GM12878 (cell line): ENCODE measurements at regions not wholly inside any gene's neighbourhood (a gene's known extent, or its start where the extent isn't known, plus 50 kb on each side); places are given as distances from the start of the nearest gene placed in this dataset.

ENCODE experiments used
- ATAC-seq: fragments of 200-7000 bp; cut with Tn5 transposase; 3 replicates; pipeline ENCODE4 v1.9.1; 2020; ENCODE audit warnings: mild to moderate bottlenecking, moderate library complexity
- BruUV-seq: library from RNA; stranded (reverse); fragments of 400-500 nt; replicated peaks from 2 replicates; lab custom pipeline; 2021; lab: Mats Ljungman, UMichigan
- CTCF ChIA-PET: fragments of 300-600 bp; sonication (Branson Sonifier 250); formaldehyde crosslinking; extraction: SDS; loops from one replicate; lab custom pipeline; 2021; ENCODE audit warnings: inconsistent platforms; lab: Yijun Ruan, JAX
- POLR2A ChIA-PET: fragments of 350-600 bp; formaldehyde crosslinking; extraction: SDS; loops from one replicate; lab custom pipeline; 2021; ENCODE audit warnings: inconsistent platforms; lab: Charles Lee
- RAD21 ChIA-PET: fragments of 300-600 bp; sonication (Branson Sonifier 250); formaldehyde crosslinking; loops from one replicate; lab custom pipeline; 2023; ENCODE audit warnings: antibody characterized with exemption; ENCODE audit not compliant: unreplicated experiment; lab: Charles Lee
- SMC1A ChIA-PET: fragments of 300-600 bp; sonication (Branson Sonifier 250); formaldehyde crosslinking; loops from one replicate; lab custom pipeline; 2023; ENCODE audit not compliant: unreplicated experiment, uncharacterized antibody; lab: Charles Lee
- DNase-seq: peaks from one replicate; pipeline ENCODE4 v3.0.0-alpha.2; 2011; ENCODE audit warnings: low read depth, low spot score
- FAIRE-seq: peaks from 3 replicates; lab custom pipeline; 2011; peaks lifted over from hg19 to GRCh38; lab: Jason Lieb, UNC
- H2AFZ ChIP-seq: 2 replicates; pipeline ENCODE4 v1.6.0; 2011; ENCODE audit warnings: low read depth, low read length, control low read depth; ENCODE audit not compliant: control insufficient read depth
- H3K27ac ChIP-seq: 2 replicates; pipeline ENCODE4 v1.5.1; 2011; ENCODE audit warnings: control low read depth; ENCODE audit not compliant: control insufficient read depth, insufficient read depth
- H3K27me3 ChIP-seq, 2 experiments: replicated peaks in 1 of 2; 2 replicates each; pipeline versions ENCODE4 v1.6.0 to v1.6.1; 2011; ENCODE audit warnings: low read length in 1 of 2; ENCODE audit not compliant: control insufficient read depth in 2 of 2, insufficient read depth in 2 of 2
- H3K36me3 ChIP-seq, 2 experiments: 2 replicates each; pipeline ENCODE4 v1.5.1; 2011; ENCODE audit warnings: low read length in 1 of 2; ENCODE audit not compliant: control insufficient read depth in 2 of 2, insufficient read depth in 2 of 2
- H3K4me1 ChIP-seq: 2 replicates; pipeline ENCODE4 v1.6.1; 2011; ENCODE audit warnings: mild to moderate bottlenecking, low read length, moderate library complexity, mixed read lengths; ENCODE audit not compliant: control insufficient read depth, insufficient read depth
- H3K4me2 ChIP-seq: 2 replicates; pipeline ENCODE4 v1.6.0; 2011; ENCODE audit warnings: control low read depth; ENCODE audit not compliant: control insufficient read depth, insufficient read depth
- H3K4me3 ChIP-seq: fragments of 200-600 bp; sonication (generic); 2 replicates; pipeline ENCODE4 v1.5.1; 2016
- H3K79me2 ChIP-seq: 2 replicates; pipeline ENCODE4 v1.6.0; 2011; ENCODE audit warnings: low read length; ENCODE audit not compliant: control insufficient read depth, insufficient read depth
- H3K9ac ChIP-seq: 2 replicates; pipeline ENCODE4 v1.8.0; 2011; ENCODE audit warnings: low read length, control low read depth, mixed read lengths; ENCODE audit not compliant: control insufficient read depth, insufficient read depth
- H3K9me3 ChIP-seq: replicated peaks from 3 replicates; pipeline ENCODE4 v1.5.1; 2011; ENCODE audit warnings: mild to moderate bottlenecking, low read length; ENCODE audit not compliant: control insufficient read depth, insufficient read depth
- H4K20me1 ChIP-seq: 2 replicates; pipeline ENCODE4 v1.6.0; 2011; ENCODE audit not compliant: control insufficient read depth, insufficient read depth
- BCL3 ChIP-seq: IDR thresholded peaks from 2 replicates; pipeline ENCODE4 v1.6.1; 2011; ENCODE audit warnings: borderline replicate concordance, low read depth, mild to moderate bottlenecking, moderate library complexity, low read length; ENCODE audit not compliant: insufficient read depth, poor library complexity, severe bottlenecking
- BHLHE40 ChIP-seq, 2 experiments: fragments of 450-650 bp in 1 of 2; IDR thresholded peaks; 2 replicates each; pipeline ENCODE4 v1.6.1; 2011 to 2017; ENCODE audit warnings: low read depth in 2 of 2, borderline replicate concordance in 1 of 2, improper control_type of control experiment in 1 of 2, low read length in 1 of 2, mild to moderate bottlenecking in 1 of 2
- KDM1A ChIP-seq: fragments of 200-600 bp; sonication (generic); IDR thresholded peaks from 2 replicates; pipeline ENCODE4 v1.6.1; 2016; ENCODE audit warnings: borderline replicate concordance
- MYB ChIP-seq: fragments of 150-350 bp; IDR thresholded peaks from 2 replicates; pipeline ENCODE4 v1.6.1; 2014; ENCODE audit warnings: mild to moderate bottlenecking, low read depth, low read length, borderline replicate concordance
- NBN ChIP-seq: fragments of 450-650 bp; IDR thresholded peaks from 2 replicates; pipeline ENCODE4 v1.6.1; 2016
- NFYB ChIP-seq: IDR thresholded peaks from 2 replicates; pipeline ENCODE4 v1.6.1; 2011; ENCODE audit warnings: low read depth, mild to moderate bottlenecking, low read length, improper control_type of control experiment, moderate library complexity; ENCODE audit not compliant: insufficient read depth
- PML ChIP-seq: IDR thresholded peaks from 2 replicates; pipeline ENCODE4 v1.6.1; 2012; ENCODE audit warnings: low read length, inconsistent platforms
- PRDM15 ChIP-seq: fragments of 450-650 bp; formaldehyde crosslinking; IDR thresholded peaks from 2 replicates; pipeline ENCODE4 v1.4.0; 2020; ENCODE audit warnings: mild to moderate bottlenecking, moderate library complexity
- SP1 ChIP-seq: IDR thresholded peaks from one replicate; pipeline ENCODE4 v1.6.1; 2011; ENCODE audit warnings: low read depth, low read length
- SPI1 ChIP-seq: IDR thresholded peaks from 2 replicates; pipeline ENCODE4 v1.6.1; 2011; ENCODE audit warnings: low read depth, mild to moderate bottlenecking, low read length, moderate library complexity, borderline replicate concordance; ENCODE audit not compliant: insufficient read depth
- STAT3 ChIP-seq: IDR thresholded peaks from 2 replicates; pipeline ENCODE4 v1.6.1; 2011; ENCODE audit warnings: low read depth, low read length, improper control_type of control experiment
- ZNF217 ChIP-seq: fragments of 450-650 bp; IDR thresholded peaks from 2 replicates; pipeline ENCODE4 v1.6.1; 2017; ENCODE audit warnings: antibody characterized with exemption, mild to moderate bottlenecking
- ZNF274 ChIP-seq: IDR thresholded peaks from one replicate; pipeline ENCODE4 v1.8.0; 2011; ENCODE audit not compliant: insufficient read length, insufficient read depth
- WGBS: methylation state at CpG from one replicate; pipeline ENCODE4 v1.1.6; 2016; ENCODE audit warnings: low lambda C conversion rate; ENCODE audit not compliant: insufficient replicate concordance, insufficient coverage; ENCODE audit errors: missing lambda C conversion rate; 5-methylcytosine and 5-hydroxymethylcytosine counted together
- in situ Hi-C: fragments of 300-500 bp; cut with MboI; formaldehyde crosslinking; loops from 9 replicates; pipeline ENCODE4 v1.14.3; 2018; ENCODE audit warnings: mixed read lengths
- intact Hi-C: fragments of 100-400 bp; cut with micrococcal nuclease; formaldehyde crosslinking; loops from one replicate; pipeline ENCODE4 v1.14.2; 2022; ENCODE audit not compliant: unreplicated experiment
- TF ChIP-seq, protein P1 (sequence below): IDR thresholded peaks from 2 replicates; pipeline ENCODE4 v1.6.1; 2012; ENCODE audit warnings: improper control_type of control experiment, low read depth, low read length; ENCODE audit not compliant: insufficient replicate concordance

- no peak overlapping the region for H3K4me3 ChIP-seq
- in situ Hi-C loops, result no loop called here
- TF ChIP-seq ZNF274 (no peak), MYB (no peak), PRDM15 (no peak), PML (no peak), NFYB (no peak), ZNF217 (no peak), BCL3 (no peak), STAT3 (no peak), SPI1 (no peak), KDM1A (no peak), NBN (no peak), SP1 (no peak), BHLHE40 (IDR thresholded peaks at IDR 0.05; ENCODE audit: borderline replicate concordance in 1 of 2, low read depth in 2 of 2, low read length in 1 of 2) (no peak)
- TF ChIP-seq, protein P1, sequence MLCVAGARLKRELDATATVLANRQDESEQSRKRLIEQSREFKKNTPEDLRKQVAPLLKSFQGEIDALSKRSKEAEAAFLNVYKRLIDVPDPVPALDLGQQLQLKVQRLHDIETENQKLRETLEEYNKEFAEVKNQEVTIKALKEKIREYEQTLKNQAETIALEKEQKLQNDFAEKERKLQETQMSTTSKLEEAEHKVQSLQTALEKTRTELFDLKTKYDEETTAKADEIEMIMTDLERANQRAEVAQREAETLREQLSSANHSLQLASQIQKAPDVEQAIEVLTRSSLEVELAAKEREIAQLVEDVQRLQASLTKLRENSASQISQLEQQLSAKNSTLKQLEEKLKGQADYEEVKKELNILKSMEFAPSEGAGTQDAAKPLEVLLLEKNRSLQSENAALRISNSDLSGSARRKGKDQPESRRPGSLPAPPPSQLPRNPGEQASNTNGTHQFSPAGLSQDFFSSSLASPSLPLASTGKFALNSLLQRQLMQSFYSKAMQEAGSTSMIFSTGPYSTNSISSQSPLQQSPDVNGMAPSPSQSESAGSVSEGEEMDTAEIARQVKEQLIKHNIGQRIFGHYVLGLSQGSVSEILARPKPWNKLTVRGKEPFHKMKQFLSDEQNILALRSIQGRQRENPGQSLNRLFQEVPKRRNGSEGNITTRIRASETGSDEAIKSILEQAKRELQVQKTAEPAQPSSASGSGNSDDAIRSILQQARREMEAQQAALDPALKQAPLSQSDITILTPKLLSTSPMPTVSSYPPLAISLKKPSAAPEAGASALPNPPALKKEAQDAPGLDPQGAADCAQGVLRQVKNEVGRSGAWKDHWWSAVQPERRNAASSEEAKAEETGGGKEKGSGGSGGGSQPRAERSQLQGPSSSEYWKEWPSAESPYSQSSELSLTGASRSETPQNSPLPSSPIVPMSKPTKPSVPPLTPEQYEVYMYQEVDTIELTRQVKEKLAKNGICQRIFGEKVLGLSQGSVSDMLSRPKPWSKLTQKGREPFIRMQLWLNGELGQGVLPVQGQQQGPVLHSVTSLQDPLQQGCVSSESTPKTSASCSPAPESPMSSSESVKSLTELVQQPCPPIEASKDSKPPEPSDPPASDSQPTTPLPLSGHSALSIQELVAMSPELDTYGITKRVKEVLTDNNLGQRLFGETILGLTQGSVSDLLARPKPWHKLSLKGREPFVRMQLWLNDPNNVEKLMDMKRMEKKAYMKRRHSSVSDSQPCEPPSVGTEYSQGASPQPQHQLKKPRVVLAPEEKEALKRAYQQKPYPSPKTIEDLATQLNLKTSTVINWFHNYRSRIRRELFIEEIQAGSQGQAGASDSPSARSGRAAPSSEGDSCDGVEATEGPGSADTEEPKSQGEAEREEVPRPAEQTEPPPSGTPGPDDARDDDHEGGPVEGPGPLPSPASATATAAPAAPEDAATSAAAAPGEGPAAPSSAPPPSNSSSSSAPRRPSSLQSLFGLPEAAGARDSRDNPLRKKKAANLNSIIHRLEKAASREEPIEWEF, result no peak
Observed at GRCh38 chr4:10979032-10979431, 294.5 kb upstream of the CLNK start.

More at GRCh38 chr4:10979032-10979431, 294.5 kb upstream of the CLNK start:
- Histone ChIP-seq H3K4me2 (no peak overlapping the region), H4K20me1 (no peaks in the 10 kb centered on the region), H3K27ac (no peak overlapping the region), H3K4me1 (no peaks in the 10 kb centered on the region), H3K79me2 (no peaks in the 10 kb centered on the region), H3K27me3 (no peaks in the 10 kb centered on the region), H3K36me3 (no peaks in the 10 kb centered on the region), H3K9me3 (peaks cover 6% of the 10 kb centered on the region; the same call in 2 of the 3 replicates), H2AFZ (no peak overlapping the region), H3K9ac (no peak overlapping the region)
- ChIA-PET CTCF (no interaction called here), SMC1A (interaction anchor here (1.5 kb wide), 1 partner anchor 9 kb away, joined by 3 read pairs; no protein-coding TSS in a partner anchor), RAD21 (no interaction called here), POLR2A (no interaction called here)
- intact Hi-C loops, result no loop called here
- BruUV-seq, result no TSS peak
- no peak for DNase-seq
- ATAC-seq, result no peak
- 58% methylated on average over 2 of the region's 2 CpGs for WGBS
- no peak for FAIRE-seq
